ENCODE measurements at regions not wholly inside any gene's neighbourhood (a gene's known extent, or its start where the extent isn't known, plus 50 kb on each side); places are given as distances from the start of the nearest gene placed in this dataset.

DNA sequence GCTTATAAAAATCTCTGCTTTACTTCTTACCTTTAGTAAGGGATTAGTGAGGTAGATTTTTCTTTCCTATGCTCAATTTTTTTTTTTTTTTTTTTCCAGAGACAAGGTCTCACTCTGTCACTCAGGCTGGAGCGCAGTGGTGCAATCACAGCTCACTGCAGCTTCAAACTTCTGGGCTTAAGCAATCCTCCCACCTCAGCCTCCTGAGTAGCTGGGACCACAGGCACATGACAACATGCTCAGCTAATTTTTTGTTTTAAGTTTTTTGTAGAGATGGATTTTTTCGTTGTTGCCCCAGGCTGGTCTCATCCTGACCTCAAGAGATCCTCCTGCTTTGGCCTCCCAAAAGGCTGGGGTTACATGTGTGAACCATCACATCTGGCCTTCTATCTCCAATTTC lies 58.9 kb upstream of the RREB1 start:
- no peak for DNase-seq

DNA sequence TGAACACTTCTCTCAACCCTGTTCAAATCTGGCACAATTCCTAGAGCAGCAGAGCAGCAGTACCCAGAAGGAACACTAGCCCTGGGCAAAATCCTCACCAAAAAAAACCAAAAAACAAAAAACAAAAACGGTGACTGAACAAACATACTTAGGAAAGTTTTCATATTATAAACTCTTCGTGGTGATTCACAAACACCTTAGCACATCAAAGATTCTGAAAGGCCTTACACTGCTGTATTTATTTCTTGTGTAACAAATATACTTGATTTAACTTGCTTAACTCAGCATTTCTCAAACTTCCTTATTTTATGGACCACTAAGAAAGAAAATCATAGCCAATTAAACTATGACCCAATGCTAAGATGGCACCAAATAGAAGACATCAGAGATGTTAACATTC lies 57.8 kb upstream of the RREB1 start:
- no peak for DNase-seq

DNA sequence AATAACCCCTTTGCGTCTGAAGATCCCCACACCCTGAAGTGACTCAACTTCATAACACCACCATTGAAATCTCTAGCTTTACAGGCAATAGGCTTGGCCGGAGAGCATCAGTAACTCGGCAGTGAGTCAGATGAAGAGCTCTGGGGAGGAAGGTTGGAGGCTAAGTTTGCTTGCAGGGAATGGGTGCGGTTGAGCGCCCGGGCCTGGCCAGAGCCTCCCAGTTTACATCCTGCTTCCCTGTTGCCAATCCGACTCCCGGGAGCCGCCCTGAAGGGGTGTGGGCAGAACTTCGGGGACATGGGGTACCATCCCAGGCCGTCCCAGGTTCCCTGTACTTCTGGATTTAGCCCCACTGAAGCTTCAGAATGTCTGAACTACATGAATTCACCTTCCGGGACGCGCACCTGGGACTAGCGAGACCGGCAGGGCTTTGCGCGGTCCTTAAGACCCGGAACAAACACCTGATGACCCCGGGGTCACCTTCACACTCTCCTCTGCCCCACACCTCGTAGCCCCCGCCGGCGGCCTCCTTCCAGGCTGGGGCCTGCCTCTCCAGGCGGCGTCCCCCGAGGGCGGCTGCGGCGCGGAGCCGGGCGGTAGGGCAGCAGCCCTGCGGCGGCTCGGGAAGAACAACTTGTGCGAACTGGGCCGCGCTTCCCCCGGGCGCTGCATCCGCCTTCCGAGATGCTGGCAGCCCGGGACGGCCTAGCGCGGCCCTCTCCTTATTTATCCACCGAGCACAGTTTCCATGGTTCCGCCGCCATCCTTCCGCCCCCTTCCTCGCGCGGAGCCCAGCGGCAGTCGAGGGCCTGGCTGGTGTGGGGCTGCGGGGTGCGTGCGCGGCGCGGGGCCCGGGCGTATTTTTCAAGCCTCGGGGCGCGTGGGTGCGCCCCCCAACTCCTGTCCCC lies 56.6 kb upstream of the RREB1 start:
- DNase-seq = peak in 4 of 56 donors; percentile 16 to 51 (median 32)

DNA sequence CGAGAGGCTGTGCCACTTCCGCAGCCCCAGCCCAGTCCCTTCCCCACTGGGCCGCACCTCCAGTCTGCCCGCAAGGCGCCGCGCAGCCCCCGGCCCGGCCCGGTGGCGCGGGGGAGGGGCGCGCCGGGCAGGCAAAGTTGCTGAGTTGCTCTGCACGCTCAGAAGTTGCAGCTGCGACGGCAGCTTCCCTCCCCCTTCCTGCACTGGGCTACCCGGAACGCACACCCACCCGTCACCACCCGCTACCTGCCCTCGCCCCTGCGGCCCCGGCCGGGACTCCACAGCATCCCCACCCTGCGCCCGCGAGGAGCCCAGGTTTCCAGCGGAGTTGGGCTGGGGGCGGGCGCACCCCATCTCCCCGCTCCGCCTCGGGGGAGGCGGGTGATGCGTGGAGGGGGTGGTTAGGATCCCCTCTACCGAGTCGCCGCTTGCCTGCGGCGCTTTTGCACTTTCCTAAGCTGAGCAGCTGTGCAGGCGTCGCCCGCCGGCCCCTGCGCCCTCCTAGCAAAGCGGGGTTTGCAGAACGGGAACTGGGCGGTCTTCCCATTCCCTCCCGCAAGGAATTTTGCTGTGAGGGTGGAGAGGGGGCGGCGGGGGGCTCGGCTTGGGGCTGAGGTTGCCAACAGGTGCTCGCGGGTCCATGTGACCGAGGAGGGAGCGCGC lies 55.9 kb upstream of the RREB1 start:
- peak in 14 of 56 donors; percentile 8 to 51 (median 29) for DNase-seq

DNA sequence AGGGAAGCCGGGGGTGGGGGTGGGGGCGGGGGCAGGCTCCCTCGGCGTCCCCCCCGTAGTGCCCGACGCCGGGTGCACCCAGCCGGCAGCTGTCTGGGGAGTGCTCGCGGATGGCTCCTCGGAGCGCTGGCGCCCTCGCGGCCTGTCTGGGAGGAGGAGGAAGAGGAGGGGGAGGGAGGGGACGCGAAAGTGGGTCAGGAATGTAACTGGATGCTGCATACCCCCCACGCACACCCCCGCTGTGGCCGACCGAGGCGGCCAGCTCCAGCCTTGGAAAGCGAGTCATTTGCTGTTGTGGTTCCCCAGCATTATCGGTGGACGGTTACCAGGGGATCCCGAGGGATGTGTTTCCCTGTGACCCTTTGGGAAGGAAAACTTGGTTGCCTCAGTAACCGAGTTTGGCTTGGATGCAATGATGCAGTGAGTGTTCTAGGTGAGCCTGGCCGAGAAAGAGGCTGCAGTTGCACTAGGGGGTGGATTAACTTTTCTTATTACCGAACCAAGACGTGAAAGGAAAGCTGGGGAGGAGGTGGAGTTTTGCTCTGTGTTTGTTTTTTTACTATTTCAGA lies 55.2 kb upstream of the RREB1 start:
- DNase-seq = peak in 22 of 56 donors; percentile 8 to 59 (median 23)

DNA sequence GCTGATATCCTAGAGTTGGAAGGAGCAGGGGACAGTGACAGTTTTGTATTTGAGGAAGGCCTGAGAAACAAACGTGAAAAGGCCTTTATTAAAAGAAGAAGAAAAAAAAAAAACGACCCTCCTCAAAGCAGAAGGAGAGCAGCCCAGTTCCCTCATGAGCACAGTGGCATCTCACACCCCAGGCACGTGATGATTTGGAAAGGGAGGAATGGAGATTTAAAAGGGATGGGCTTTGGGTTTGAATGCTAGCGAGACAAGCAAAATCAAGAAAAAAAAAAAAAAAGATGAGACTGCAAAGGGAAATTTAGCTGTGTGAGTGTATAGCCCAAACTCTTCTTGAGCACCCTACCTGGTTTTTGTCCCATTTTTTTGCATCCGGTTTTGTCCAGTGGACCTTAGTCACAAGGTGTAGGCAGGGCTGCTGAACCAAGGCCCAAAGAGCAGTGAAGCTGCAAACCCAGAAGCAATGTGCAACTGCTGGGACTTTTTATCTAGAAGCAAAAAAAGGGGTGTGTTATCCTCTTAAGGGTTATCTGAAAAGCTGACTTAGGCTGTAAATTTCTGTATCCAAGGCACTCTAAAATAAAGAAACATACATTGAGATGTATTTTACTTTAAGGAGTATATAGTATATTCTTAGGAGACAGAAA lies 54.5 kb upstream of the RREB1 start:
- DNase-seq = no peak

Measured in amygdala (tissue), 56 donors.